ENCODE measurements at regions not wholly inside any gene's neighbourhood (a gene's known extent, or its start where the extent isn't known, plus 50 kb on each side); places are given as distances from the start of the nearest gene placed in this dataset.

- TF ChIP-seq PRDM10 (tag by site-specific recombination; IDR thresholded peaks at IDR 0.05) (no peak), SP7 (tag by site-specific recombination; IDR thresholded peaks at IDR 0.05) (no peak), ZNF623 (tag by site-specific recombination; IDR thresholded peaks at IDR 0.05) (no peak), RBAK (tag by site-specific recombination; IDR thresholded peaks at IDR 0.05) (no peak), KLF17 (tag by site-specific recombination; IDR thresholded peaks at IDR 0.05) (no peak), ZNF501 (tag by site-specific recombination; IDR thresholded peaks at IDR 0.05) (no peak), ZNF629 (tag by site-specific recombination; IDR thresholded peaks at IDR 0.05) (no peak), ZNF580 (tag by site-specific recombination; IDR thresholded peaks at IDR 0.05) (no peak)
These were observed 211.0 kb upstream of the EMCN start (continued) for GRCh38 chr4:100728861-100729260.

GRCh38 chr4:100722866-100723459 lies 205.1 kb upstream of the EMCN start:
- no peaks in the 10 kb centered on the region for H3K36me3 ChIP-seq (ENCODE audit: control insufficient read depth in 2 of 2, insufficient read depth in 1 of 2, low read length in 2 of 2)
- no peak overlapping the region for H3K27ac ChIP-seq (ENCODE audit: extremely low read depth, low read depth, low read length)
- no peaks in the 10 kb centered on the region for H3K4me1 ChIP-seq (ENCODE audit: control insufficient read depth, insufficient read depth, low read length)
- CTCF ChIA-PET, result no interaction called here
- no peak overlapping the region for H3K4me3 ChIP-seq (ENCODE audit: low read depth, low read length)
- H3K9me3 ChIP-seq (ENCODE audit: control insufficient read depth, insufficient read depth, low read depth, low read length), result no peaks in the 10 kb centered on the region
- TF ChIP-seq ZBTB21 (tag by site-specific recombination; IDR thresholded peaks at IDR 0.05) (no peak), PBX3 (CRISPR knock-in tag; IDR thresholded peaks at IDR 0.05) (no peak), ZNF707 (tag by site-specific recombination; IDR thresholded peaks at IDR 0.05) (no peak), ZNF558 (tag by site-specific recombination; IDR thresholded peaks at IDR 0.05) (no peak), PRDM10 (tag by site-specific recombination; IDR thresholded peaks at IDR 0.05) (no peak), ZNF501 (tag by site-specific recombination; IDR thresholded peaks at IDR 0.05) (no peak), TRIM28 (IDR thresholded peaks at IDR 0.05; ENCODE audit: borderline replicate concordance, low read length) (no peak), ZNF148 (tag by site-specific recombination; IDR thresholded peaks at IDR 0.05; ENCODE audit: borderline replicate concordance) (no peak), ZBTB6 (tag by site-specific recombination; IDR thresholded peaks at IDR 0.05) (no peak), ZNF354C (tag by site-specific recombination; IDR thresholded peaks at IDR 0.05; ENCODE audit: borderline replicate concordance, low read depth) (no peak), RBAK (tag by site-specific recombination; IDR thresholded peaks at IDR 0.05) (no peak), GLIS1 (tag by site-specific recombination; IDR thresholded peaks at IDR 0.05) (no peak), FEZF1 (tag by site-specific recombination; IDR thresholded peaks at IDR 0.05) (no peak), ZFP3 (tag by site-specific recombination; IDR thresholded peaks at IDR 0.05; ENCODE audit: low read depth) (no peak), TCF7L2 (IDR thresholded peaks at IDR 0.05; ENCODE audit: borderline replicate concordance, low read depth, low read length) (no peak), ZSCAN4 (tag by site-specific recombination; IDR thresholded peaks at IDR 0.05) (no peak)
- POLR2A ChIA-PET, result no interaction called here

Data from HEK293 (cell line).